ENCODE measurements at regions not wholly inside any gene's neighbourhood (a gene's known extent, or its start where the extent isn't known, plus 50 kb on each side); places are given as distances from the start of the nearest gene placed in this dataset.

GRCh38 chr2:173770947-173771678, 194.1 kb downstream of the SP3 start:
- Mint-ChIP-seq H3K27me3 (ENCODE audit: insufficient read depth) (peaks cover 2% of the 10 kb centered on the region), H3K4me1 (ENCODE audit: low read depth) (no peaks in the 10 kb centered on the region), H3K4me3 (no peak overlapping the region), H3K27ac (no peak overlapping the region), H3K36me3 (ENCODE audit: low read depth) (no peaks in the 10 kb centered on the region), H3K9me3 (no peaks in the 10 kb centered on the region)
- DNase-seq (ENCODE audit: low spot score) = no peak
- intact Hi-C loops (cut with micrococcal nuclease) = no loop called here

- Mint-ChIP-seq H3K4me3 (no peak overlapping the region), H3K27me3 (ENCODE audit: insufficient read depth) (peaks cover 2% of the 10 kb centered on the region), H3K9me3 (no peaks in the 10 kb centered on the region), H3K4me1 (ENCODE audit: low read depth) (no peaks in the 10 kb centered on the region), H3K36me3 (ENCODE audit: low read depth) (no peaks in the 10 kb centered on the region), H3K27ac (no peak overlapping the region)
- DNase-seq (ENCODE audit: low spot score) = no peak
- intact Hi-C loops (cut with micrococcal nuclease) = no loop called here
These were observed 193.0 kb downstream of the SP3 start for GRCh38 chr2:173772205-173772604.

- H3K36me3 Mint-ChIP-seq (ENCODE audit: low read depth) = no peaks in the 10 kb centered on the region
- no peak for DNase-seq (ENCODE audit: low spot score)
- no peaks in the 10 kb centered on the region for H3K9me3 Mint-ChIP-seq
- no peak overlapping the region for H3K27ac Mint-ChIP-seq
- no peaks in the 10 kb centered on the region for H3K27me3 Mint-ChIP-seq (ENCODE audit: insufficient read depth)
- intact Hi-C loops (cut with micrococcal nuclease) = no loop called here
- H3K4me1 Mint-ChIP-seq (ENCODE audit: low read depth) = no peaks in the 10 kb centered on the region
- no peak overlapping the region for H3K4me3 Mint-ChIP-seq
These were observed 192.1 kb downstream of the SP3 start for GRCh38 chr2:173773076-173773475.

- Mint-ChIP-seq H3K27me3 (ENCODE audit: insufficient read depth) (no peaks in the 10 kb centered on the region), H3K4me3 (no peak overlapping the region), H3K36me3 (ENCODE audit: low read depth) (no peaks in the 10 kb centered on the region), H3K9me3 (no peaks in the 10 kb centered on the region), H3K27ac (no peak overlapping the region), H3K4me1 (ENCODE audit: low read depth) (no peaks in the 10 kb centered on the region)
- intact Hi-C loops (cut with micrococcal nuclease) = no loop called here
- no peak for DNase-seq (ENCODE audit: low spot score)
These were observed 189.7 kb downstream of the SP3 start for GRCh38 chr2:173775440-173775839.

GRCh38 chr2:173782681-173783080, 182.5 kb downstream of the SP3 start:
- H3K4me3 Mint-ChIP-seq = no peak overlapping the region
- no peak for DNase-seq (ENCODE audit: low spot score)
- H3K36me3 Mint-ChIP-seq (ENCODE audit: low read depth) = no peaks in the 10 kb centered on the region
- intact Hi-C loops (cut with micrococcal nuclease) = no loop called here
- H3K27me3 Mint-ChIP-seq (ENCODE audit: insufficient read depth) = peaks cover 17% of the 10 kb centered on the region
- no peaks in the 10 kb centered on the region for H3K4me1 Mint-ChIP-seq (ENCODE audit: low read depth)
- no peaks in the 10 kb centered on the region for H3K9me3 Mint-ChIP-seq
- no peak overlapping the region for H3K27ac Mint-ChIP-seq

- DNase-seq (ENCODE audit: low spot score) = no peak
- H3K27ac Mint-ChIP-seq = no peak overlapping the region
- intact Hi-C loops (cut with micrococcal nuclease) = no loop called here
- H3K9me3 Mint-ChIP-seq = no peaks in the 10 kb centered on the region
- H3K27me3 Mint-ChIP-seq (ENCODE audit: insufficient read depth) = peaks cover 17% of the 10 kb centered on the region
- H3K4me3 Mint-ChIP-seq = no peak overlapping the region
- H3K4me1 Mint-ChIP-seq (ENCODE audit: low read depth) = no peaks in the 10 kb centered on the region
- no peaks in the 10 kb centered on the region for H3K36me3 Mint-ChIP-seq (ENCODE audit: low read depth)
These were observed 181.8 kb downstream of the SP3 start for GRCh38 chr2:173783382-173783781.

- H3K4me3 Mint-ChIP-seq = no peak overlapping the region
- no peak for DNase-seq (ENCODE audit: low spot score)
- no peaks in the 10 kb centered on the region for H3K36me3 Mint-ChIP-seq (ENCODE audit: low read depth)
- no peaks in the 10 kb centered on the region for H3K9me3 Mint-ChIP-seq
- H3K4me1 Mint-ChIP-seq (ENCODE audit: low read depth) = no peaks in the 10 kb centered on the region
- H3K27ac Mint-ChIP-seq = no peak overlapping the region
- H3K27me3 Mint-ChIP-seq (ENCODE audit: insufficient read depth) = peaks cover 16% of the 10 kb centered on the region
- intact Hi-C loops (cut with micrococcal nuclease) = no loop called here
These were observed 179.4 kb downstream of the SP3 start for GRCh38 chr2:173785813-173786212.

- Mint-ChIP-seq H3K27me3 (ENCODE audit: insufficient read depth) (peaks cover 17% of the 10 kb centered on the region), H3K27ac (no peak overlapping the region), H3K4me3 (no peak overlapping the region), H3K9me3 (no peaks in the 10 kb centered on the region), H3K4me1 (ENCODE audit: low read depth) (no peaks in the 10 kb centered on the region), H3K36me3 (ENCODE audit: low read depth) (no peaks in the 10 kb centered on the region)
- no peak for DNase-seq (ENCODE audit: low spot score)
- intact Hi-C loops (cut with micrococcal nuclease) = no loop called here
These were observed 173.7 kb downstream of the SP3 start for GRCh38 chr2:173791502-173791901.

GRCh38 chr2:173792166-173792565, 173.0 kb downstream of the SP3 start:
- Mint-ChIP-seq H3K27me3 (ENCODE audit: insufficient read depth) (peaks cover 15% of the 10 kb centered on the region), H3K27ac (no peak overlapping the region), H3K4me1 (ENCODE audit: low read depth) (no peaks in the 10 kb centered on the region), H3K9me3 (no peaks in the 10 kb centered on the region), H3K4me3 (no peak overlapping the region), H3K36me3 (ENCODE audit: low read depth) (no peaks in the 10 kb centered on the region)
- intact Hi-C loops (cut with micrococcal nuclease) = no loop called here
- DNase-seq (ENCODE audit: low spot score) = no peak

- no peak overlapping the region for H3K4me3 Mint-ChIP-seq
- no peaks in the 10 kb centered on the region for H3K9me3 Mint-ChIP-seq
These were observed 172.4 kb downstream of the SP3 start for GRCh38 chr2:173792741-173793140.

GRCh38 chr2:173793709-173794565, 171.2 kb downstream of the SP3 start:
- DNase-seq (ENCODE audit: low spot score) = no peak

More at GRCh38 chr2:173792741-173793140, 172.4 kb downstream of the SP3 start:
- peaks cover 13% of the 10 kb centered on the region for H3K27me3 Mint-ChIP-seq (ENCODE audit: insufficient read depth)
- intact Hi-C loops (cut with micrococcal nuclease) = no loop called here
- H3K4me1 Mint-ChIP-seq (ENCODE audit: low read depth) = no peaks in the 10 kb centered on the region
- no peak for DNase-seq (ENCODE audit: low spot score)
- H3K36me3 Mint-ChIP-seq (ENCODE audit: low read depth) = no peaks in the 10 kb centered on the region
- no peak overlapping the region for H3K27ac Mint-ChIP-seq

GRCh38 chr2:173797586-173798263, 167.4 kb downstream of the SP3 start:
- Mint-ChIP-seq H3K4me1 (ENCODE audit: low read depth) (no peaks in the 10 kb centered on the region), H3K27me3 (ENCODE audit: insufficient read depth) (peaks cover 13% of the 10 kb centered on the region), H3K9me3 (no peaks in the 10 kb centered on the region), H3K27ac (no peak overlapping the region), H3K4me3 (no peak overlapping the region), H3K36me3 (ENCODE audit: low read depth) (no peaks in the 10 kb centered on the region)
- intact Hi-C loops (cut with micrococcal nuclease) = no loop called here
- DNase-seq (ENCODE audit: low spot score) = no peak

More at GRCh38 chr2:173793709-173794565, 171.2 kb downstream of the SP3 start:
- Mint-ChIP-seq H3K4me1 (ENCODE audit: low read depth) (no peaks in the 10 kb centered on the region), H3K27me3 (ENCODE audit: insufficient read depth) (peaks cover 13% of the 10 kb centered on the region), H3K27ac (no peak overlapping the region), H3K4me3 (no peak overlapping the region), H3K9me3 (no peaks in the 10 kb centered on the region), H3K36me3 (ENCODE audit: low read depth) (no peaks in the 10 kb centered on the region)
- intact Hi-C loops (cut with micrococcal nuclease) = no loop called here

- intact Hi-C loops (cut with micrococcal nuclease) = no loop called here
These were observed 162.7 kb downstream of the SP3 start for GRCh38 chr2:173802518-173802917.

More at GRCh38 chr2:173802518-173802917, 162.7 kb downstream of the SP3 start:
- Mint-ChIP-seq H3K27ac (no peak overlapping the region), H3K27me3 (ENCODE audit: insufficient read depth) (peaks cover 12% of the 10 kb centered on the region), H3K4me1 (ENCODE audit: low read depth) (no peaks in the 10 kb centered on the region), H3K4me3 (no peak overlapping the region), H3K9me3 (no peaks in the 10 kb centered on the region), H3K36me3 (ENCODE audit: low read depth) (no peaks in the 10 kb centered on the region)
- DNase-seq (ENCODE audit: low spot score) = no peak

All from activated T-helper 1 cell treated with anti-CD3 and anti-CD28 coated beads, Interleukin-12 subunit alpha, Interleukin-12 subunit beta, Interleukin-2, Interleukin-4 antibody, amounts not matched to agents 30 ng/mL and 10 ng/mL and 1 ng/mL, durations not matched to agents 14 hours and 24 hours and 36 hours (primary cell).